ENCODE measurements at regions not wholly inside any gene's neighbourhood (a gene's known extent, or its start where the extent isn't known, plus 50 kb on each side); places are given as distances from the start of the nearest gene placed in this dataset.
"Not testable (repeated sequence)": the region's sequence is repeated elsewhere in the genome, so short reads cannot be mapped to it uniquely, and the experiment has no call there.

DNA sequence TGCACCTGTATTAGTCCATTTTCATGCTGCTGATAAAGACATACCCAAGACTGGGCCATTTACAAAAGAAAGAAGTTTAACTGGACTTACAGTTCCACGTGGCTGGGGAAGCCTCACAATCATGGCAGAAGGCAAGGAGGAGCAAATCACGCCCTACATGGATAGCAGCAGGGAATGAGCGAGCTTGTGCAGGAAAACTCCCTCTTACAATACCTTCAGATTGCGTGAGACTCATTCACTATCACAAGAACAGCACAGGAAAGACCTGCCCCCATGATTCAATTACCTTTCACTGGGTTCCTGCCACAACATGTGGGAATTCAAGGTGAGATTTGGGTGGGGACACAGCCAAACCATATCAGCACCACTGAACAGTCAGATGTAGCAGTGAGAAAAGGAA, 137.4 kb downstream of the DACT1 start:
- TF ChIP-seq, protein P1, sequence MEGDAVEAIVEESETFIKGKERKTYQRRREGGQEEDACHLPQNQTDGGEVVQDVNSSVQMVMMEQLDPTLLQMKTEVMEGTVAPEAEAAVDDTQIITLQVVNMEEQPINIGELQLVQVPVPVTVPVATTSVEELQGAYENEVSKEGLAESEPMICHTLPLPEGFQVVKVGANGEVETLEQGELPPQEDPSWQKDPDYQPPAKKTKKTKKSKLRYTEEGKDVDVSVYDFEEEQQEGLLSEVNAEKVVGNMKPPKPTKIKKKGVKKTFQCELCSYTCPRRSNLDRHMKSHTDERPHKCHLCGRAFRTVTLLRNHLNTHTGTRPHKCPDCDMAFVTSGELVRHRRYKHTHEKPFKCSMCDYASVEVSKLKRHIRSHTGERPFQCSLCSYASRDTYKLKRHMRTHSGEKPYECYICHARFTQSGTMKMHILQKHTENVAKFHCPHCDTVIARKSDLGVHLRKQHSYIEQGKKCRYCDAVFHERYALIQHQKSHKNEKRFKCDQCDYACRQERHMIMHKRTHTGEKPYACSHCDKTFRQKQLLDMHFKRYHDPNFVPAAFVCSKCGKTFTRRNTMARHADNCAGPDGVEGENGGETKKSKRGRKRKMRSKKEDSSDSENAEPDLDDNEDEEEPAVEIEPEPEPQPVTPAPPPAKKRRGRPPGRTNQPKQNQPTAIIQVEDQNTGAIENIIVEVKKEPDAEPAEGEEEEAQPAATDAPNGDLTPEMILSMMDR (IDR thresholded peaks at IDR 0.05; ENCODE audit: borderline replicate concordance, extremely low read depth, low read length, poor library complexity, severe bottlenecking): not testable (repeated sequence)
- not testable (repeated sequence) for TF ChIP-seq EZH2 (IDR thresholded peaks at IDR 0.05; ENCODE audit: borderline replicate concordance, low read depth, low read length, severe bottlenecking)

All from DND-41 (cell line).